NCI-H82 treated with DMSO at 0.1 percent for 48 hours (cell line): ENCODE measurements at regions not wholly inside any gene's neighbourhood (a gene's known extent, or its start where the extent isn't known, plus 50 kb on each side); places are given as distances from the start of the nearest gene placed in this dataset.
"Not testable (repeated sequence)": the region's sequence is repeated elsewhere in the genome, so short reads cannot be mapped to it uniquely, and the experiment has no call there.

ENCODE experiments used
- DNase-seq: peaks from one replicate; lab custom pipeline; 2025; ENCODE audit not compliant: unreplicated experiment; lab: John Stamatoyannopoulos, UW

DNA sequence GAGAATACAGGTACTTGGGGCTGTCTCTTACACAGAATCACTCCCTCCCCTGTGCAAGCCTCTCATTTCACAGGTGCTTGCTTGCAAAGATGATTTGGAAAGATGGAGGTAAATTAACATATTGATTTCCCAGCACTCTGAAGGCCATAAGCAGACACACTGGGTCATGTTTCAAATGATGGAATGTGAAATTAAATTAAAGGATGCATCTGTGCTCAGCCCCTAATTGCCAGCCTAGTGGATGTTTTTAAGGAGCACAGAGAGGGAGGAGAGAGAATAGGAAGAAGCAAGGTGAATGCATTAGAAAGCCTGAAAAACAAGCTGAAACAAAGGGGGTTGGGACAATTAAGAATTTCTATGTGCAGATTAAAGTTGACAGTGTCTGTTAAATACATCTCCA, 96.1 kb upstream of the GRIP1 start:
- DNase-seq: no peak

DNA sequence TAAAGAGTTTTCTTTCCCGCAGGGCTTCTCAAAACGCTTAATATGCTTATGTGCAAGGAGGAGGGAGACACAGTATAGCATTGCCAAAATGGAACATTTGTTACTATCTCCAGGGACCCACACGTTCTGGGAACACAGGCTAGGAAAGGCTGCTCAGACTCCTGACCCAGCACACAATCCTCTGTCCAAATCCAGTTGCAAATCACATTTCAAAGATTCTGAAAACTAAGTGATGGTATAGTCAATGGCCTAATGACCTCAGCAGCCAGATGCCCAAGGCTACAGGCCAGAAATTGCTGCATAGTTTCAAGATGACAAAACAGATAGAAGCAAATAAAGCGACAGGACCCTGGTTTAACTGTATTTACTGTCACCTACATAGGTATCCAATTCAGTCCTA, 97.0 kb upstream of the GRIP1 start:
- no peak for DNase-seq

DNA sequence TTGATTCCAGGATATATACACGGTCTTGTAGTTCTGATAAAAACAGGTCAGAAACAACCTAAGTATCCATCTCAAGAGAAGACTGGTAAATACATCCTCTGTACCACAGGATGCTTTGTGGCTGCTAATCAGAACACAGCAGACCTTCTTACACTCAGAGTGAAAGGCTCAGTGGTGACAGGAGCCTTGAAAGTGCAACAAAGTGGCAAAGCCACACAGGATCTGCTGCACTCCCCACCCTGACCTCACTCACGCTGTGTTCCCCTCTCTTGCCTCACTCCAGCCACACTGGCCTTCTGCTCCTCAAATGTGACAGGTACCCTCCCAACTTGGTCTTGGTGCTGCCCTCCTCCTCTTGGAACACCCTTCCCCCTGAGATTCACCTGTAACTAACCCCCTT, 98.1 kb upstream of the GRIP1 start:
- no peak for DNase-seq

DNA sequence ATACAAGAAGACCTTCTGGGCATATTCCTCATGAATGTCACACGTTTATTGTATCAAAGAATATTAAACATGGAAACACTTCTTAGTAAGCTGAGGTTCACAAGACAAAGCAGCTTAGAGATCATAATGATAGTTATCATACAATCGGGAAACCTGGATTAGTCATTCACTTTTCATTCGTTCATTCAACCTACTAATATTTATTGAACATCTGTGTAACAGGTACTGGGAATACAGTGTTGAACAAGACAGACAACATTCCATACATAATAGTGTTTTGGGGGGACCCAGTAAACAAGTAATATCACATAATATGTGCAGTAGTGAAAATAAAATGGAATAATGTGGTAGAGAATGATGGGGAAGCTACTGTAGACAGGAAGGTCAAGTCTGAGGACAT, 100.6 kb upstream of the GRIP1 start:
- DNase-seq: no peak

DNA sequence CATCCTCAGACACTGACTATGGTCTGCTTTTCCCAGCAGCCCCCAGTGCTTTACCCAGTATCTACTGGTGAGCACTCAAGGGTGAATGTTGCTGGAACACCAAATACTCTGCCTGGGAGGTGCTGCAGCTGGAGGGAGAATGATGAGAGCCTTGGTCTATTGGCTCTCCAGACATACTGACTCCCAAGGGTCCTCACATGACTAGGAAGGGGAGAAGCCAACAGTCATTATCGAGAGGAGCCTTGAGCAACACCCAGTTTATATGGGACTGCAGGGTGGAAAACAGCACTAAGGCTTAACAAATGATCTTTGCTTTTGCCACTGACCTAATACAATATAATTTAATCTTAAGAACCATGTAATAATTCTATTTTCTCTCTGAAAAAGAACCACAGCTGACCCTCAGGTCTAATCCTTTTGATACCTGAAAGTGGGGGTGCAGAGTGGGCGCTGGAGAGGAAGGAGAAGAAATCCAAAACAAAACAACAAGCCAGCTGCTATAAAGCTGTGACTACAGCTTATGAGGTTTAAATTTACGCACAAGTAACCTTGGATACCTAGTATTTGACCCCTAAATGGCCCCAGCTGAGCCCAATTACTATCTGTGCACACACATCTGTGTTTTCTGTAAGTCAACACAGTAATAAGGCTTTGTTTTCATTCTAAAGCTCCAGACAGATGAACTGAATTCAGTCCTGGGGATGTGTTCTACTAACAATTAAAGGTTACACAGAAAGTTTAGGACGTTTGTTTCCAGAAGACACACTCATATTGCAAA, 107.8 kb upstream of the GRIP1 start:
- no peak for DNase-seq

DNA sequence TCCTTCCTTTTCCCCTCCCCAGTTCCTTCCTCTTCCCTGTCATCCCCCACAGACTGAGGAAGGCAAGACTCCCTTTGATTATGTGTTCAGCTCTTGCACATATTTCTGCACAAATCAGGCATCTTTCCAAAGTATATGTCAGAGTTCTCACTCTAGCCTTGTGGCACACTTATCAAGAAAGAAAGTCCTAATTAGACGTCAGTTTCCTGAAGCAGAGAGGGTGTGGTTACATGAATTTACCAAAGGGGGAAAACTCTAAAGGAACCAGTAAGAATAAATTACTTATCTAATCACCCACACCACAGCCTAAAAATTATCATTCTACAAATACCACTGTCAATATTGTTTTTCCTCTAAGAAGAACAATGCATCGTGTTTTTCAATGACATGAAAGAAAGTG, 120.7 kb upstream of the GRIP1 start:
- no peak for DNase-seq

DNA sequence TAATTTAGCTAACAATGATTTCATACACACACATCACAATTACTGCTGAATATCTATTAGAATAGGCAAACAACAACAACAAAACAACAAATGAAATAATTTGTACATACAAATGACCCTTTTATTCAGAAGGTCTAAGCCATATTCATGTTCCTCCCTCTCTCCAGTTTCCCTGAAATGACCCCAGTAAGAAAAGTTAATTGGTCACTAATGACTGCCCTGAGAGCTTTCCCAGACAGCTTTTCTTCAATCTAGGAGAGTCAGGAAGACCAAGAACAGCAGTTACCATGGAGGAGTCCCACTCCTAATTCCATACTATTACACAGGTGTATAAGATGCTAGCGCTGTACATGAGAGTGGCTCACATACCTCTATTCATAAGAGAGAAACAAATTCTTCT, 121.2 kb upstream of the GRIP1 start:
- no peak for DNase-seq

DNA sequence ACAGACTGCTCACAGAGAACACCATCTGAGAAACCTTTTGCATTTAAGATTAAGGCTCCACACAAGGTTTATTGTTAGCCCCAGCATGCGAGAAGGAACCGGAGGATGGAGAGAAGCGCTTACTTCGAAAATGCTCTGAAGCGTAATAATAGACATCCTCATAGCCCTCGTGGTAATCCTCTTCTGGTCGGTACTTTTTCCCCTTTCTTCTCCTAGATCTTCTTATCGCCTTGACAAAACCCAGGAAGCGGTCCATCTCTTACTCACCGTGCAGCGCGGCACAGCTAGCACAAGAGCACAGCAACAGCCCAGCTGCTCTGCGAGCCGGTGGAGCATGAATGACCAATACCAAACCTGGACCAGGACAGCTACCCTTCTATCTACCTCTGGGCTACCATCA, 125.1 kb upstream of the GRIP1 start:
- no peak for DNase-seq

DNA sequence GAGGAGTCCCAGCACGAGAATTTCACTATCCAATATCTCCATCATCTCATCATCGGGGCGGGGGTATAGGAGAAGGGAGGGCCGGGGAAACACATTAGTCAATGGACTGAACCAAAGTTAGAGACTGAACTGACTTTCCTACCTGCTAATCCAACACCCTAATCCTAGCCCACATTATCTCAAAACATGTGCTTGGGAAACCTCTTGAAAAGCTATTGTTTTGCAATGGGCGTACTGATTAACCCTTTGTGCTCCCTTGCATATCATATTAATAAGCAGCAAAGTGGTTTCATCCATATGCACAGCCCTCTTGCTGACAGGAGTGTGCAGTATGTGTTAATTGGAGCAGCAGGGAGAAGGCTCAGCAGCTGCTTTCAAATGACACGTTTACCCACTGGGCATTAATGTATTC, 125.7 kb upstream of the GRIP1 start:
- DNase-seq: peak; percentile 52

DNA sequence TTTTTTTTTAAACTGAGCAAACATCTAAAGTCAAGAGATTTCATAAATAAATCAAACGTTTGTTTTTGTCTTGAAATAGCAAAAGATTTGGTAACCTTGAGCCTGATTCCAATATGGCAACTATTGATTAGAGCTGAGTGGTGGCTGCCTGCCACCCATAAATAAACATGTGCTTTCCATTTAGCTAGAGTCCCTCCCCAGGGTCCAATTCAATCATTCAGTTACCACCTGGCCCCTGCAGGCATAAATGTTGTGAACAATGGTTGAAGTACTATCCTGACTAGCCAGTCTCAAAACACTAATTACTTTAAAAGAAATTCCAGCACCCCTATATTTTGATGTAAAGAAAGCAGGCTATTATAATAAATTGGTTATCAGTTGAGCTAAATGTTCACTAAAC, 129.7 kb upstream of the GRIP1 start:
- no peak for DNase-seq

DNA sequence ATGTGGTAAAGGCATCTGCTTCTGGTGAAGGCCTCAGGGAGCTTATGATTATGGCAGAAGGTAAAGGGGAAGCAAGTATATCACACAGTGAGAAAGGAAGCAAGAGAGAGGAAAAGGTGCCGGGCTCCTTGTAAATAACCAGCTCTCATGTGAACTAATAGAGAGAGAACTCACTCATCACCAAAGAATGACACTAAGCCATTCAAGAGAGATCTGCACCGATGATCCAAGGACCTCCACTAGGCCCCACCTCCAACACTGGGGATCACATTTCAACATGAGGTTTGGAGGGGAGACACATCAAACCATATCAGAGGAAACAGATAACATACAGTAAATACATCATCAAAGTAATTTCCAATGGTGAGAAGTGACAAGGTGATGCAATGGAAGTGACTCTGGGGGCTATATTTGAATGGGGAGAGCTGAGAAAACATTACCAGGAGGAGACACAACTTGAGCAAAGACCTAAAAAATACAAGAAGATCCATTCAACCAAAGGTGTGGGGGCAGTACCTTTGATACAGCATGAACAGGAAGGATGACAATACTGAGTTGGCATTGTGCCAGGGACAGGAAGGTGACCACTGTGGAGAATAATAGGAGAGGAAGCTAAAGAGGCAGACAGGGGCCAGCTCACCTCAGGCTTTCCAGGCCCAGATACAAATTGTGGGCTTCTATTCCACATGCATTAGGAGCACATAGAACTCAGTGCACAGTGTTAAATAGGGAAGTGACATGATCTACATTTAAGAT, 134.4 kb upstream of the GRIP1 start:
- DNase-seq: no peak

DNA sequence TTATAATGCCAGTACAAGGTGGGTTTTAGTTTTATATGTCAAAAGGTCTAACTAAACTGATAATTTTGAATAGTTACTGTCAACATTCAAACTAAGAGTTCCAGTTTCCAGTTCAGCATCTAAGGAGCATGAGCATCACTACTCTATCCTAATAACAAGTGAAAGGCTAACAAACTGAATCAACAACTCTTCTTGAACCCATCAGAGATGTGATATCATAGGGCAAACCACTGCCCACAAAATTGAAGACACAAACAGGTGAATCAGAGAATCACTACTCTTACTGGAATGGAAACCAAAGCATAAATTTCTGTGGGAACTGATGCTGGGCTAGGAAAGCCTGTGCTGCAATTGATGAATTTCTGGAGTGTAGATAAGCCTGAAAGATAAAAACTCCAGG, 140.7 kb upstream of the GRIP1 start:
- no peak for DNase-seq

DNA sequence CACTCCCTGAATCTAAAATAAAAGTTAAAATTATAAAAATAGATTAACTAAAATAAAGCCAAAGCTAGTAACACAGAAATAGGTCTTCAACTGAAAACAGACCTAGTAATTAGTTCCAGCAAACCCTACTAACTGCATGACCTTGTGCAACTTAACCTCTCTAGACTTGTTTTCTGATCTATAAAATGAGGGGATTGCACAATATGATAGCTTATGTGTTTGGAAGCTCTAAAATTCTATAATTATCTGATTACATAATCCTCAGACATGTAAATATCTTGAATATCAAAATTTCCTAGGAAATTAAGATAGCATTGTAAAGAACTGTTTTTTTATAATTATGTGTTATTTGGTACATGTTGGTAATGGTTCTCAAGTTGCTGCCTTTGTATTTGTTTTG, 144.1 kb upstream of the GRIP1 start:
- DNase-seq: no peak

DNA sequence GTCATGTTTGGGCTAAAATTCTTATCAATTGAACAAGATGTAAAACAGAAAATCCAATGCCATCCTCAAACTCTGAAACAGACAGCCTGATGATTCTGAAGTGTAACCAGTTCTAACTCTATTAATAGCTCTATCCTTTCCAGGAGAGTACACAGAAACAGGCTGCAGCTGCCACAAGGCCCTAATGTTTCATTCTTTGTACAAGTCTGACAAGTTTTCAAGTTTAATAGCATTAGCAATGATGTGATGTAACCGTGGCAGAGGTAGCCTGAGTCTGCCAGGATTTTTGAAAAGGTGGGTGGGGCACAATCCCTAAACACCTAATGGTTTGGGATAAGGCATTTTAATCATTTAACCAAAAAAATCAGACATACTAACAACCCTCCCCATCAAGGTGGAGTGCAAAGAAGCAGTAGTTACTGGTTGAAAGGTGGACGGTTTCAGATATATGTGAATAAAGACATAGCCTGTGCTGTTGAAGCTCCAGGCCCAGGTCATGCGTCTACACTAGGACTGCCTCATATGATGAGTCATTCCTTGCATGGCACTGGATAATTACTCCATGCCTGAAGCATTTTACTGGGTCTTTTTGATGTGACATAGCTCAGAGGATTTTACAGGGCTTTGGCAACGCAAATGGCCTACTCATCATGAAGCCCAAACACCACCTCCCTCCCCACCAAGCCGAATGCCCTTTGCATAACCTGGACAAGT, 145.1 kb upstream of the GRIP1 start:
- no peak for DNase-seq

DNA sequence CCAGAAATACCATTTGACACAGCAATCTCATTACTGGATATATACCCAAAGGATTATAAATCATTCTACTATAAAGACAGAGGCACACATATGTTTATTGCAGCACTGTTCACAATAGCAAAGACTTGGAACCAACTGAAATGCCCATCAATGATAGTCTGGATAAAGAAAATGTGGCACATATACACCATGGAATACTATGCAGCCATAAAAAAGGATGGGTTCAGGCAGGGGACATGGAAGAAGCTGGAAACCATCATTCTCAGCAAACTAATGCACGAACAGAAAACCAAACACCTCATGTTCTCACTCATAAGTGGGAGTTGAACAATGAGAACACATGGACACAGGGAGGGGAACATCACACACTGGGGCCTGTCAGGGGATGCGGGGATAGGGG, 147.0 kb upstream of the GRIP1 start:
- DNase-seq: not testable (repeated sequence)

DNA sequence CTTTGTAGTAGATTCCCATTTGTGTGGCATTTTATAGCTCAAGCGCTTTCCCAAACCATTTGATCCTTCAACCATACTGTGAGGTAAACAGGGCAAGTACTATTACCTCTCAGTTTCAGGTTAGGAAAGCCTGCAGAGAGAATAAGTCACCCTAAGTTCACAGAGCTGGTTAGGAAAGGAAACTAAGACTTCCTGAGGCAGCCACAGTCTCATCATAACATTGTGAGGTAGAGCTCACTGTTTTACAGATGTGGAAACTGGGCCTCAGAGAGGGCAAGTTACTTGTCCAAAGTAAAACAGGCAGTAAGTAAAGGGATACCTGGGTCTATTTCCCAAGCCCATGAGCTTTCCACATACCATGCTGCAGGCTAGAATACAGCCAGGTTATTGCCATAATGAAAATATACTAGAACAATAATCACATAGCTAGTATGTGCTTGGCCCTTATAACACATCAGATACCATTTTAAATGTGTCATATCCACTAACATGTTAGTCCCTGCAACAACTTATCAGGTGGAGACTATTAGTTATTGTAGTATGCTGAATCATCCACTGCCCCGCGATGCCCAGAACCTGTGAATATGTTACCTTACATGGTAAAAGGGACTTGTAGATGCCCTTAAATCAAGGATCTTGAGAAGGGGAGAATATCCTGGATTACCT, 150.9 kb upstream of the GRIP1 start:
- DNase-seq: no peak

DNA sequence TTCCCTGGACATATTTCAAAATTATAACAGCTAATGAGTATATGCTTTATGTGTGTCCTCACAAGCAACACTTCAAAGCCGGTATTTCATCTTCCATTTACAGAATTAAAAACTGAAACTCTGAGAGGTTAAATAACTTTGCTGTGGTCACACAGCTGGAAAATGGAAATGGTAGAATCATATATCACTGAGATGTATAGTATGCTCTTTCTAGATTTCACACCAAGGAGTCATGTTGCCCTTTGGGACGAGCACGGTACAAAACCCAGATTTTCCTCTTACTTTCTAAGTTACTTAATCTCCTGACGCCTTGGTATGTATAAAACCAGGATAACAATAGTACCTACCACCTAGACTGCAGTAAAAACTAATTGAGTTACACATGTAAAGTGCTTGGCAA, 152.6 kb upstream of the GRIP1 start:
- DNase-seq: no peak

DNA sequence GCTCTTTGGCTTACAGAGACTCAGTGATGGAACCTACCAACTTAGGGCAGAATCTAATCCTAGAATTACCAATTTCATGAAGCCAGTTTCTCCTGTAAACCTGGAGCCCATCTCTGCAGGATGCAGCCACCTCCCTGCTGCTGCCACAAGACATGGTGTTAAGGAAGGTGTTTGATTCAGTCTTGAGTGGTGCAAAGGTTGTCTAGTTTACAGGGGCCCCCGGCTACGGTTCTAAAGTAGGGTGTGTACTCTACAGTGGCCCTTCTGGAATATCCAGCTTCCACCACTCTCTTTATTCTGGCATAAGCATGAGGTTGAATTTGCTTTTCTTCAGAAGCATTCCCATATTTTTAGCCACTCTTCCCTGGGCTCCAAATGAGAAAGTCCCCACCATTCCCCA, 154.1 kb upstream of the GRIP1 start:
- DNase-seq: no peak

DNA sequence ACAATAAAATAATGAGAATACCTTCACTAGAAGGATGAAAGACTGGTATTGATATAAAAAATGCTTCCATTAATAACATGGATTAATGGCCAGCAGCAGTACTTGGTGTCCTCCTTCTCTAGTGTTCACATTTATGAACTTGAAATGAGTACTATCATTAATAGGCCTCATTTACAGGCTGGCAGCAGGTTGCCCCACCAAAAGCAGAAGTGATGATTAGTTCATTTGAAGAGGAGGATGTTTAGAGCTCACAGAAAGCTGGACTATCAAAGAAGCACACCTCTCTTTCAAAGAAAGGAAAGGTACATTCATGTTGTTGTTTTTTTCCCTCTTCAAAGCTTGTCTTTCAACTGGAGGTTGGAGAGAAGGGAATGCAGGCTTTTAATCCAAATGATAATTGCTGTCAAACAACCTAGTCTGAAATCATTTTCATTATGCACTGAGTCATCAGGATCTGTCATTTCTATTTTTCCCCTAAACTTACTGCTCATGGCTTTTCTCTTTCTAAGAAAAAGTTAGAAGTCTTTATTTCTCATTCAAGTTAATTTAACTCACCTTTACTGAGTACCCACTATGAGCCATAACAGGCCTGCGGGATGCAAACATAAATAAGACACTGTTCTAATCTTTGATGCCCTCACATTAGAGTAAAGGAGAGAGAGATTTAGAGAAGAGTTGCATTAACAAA, 157.9 kb upstream of the GRIP1 start:
- DNase-seq: no peak

DNA sequence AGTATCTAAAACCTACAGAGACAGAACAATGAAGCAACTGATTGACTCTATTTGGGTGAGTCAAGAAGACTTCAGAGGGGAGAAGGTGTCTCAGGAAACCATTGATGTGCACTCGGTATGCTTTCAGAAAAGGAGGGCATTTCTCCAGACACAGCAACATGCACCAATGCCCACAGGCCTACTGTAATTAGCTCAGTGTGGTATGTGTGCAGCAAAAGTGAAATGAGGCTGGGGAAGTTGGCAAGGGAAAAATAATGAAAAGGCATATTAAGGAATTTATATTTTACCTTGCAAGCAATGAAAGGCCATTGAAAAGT, 158.4 kb upstream of the GRIP1 start:
- DNase-seq: no peak

DNA sequence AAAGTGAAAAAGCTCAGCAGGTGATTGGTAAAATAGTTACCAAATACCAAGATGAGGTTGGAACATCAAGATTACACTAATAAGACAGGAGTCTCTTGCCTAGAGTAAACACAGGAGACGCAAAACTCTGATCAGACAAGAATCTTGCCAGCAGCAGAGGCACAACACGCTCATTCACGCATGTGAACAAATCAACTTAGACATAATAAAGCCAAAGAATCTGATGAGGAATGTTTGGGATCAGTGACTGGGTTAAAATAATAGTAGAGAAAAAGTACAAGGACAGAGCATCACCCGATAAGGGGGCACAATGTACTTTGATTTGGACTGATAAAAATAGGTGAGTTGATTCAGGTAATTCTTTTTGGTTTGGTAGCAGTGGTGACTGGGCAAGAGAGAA, 159.5 kb upstream of the GRIP1 start:
- DNase-seq: no peak
